GM12878 (cell line): ENCODE measurements at regions not wholly inside any gene's neighbourhood (a gene's known extent, or its start where the extent isn't known, plus 50 kb on each side); places are given as distances from the start of the nearest gene placed in this dataset.

Experiments
- PKNOX1 ChIP-seq: fragments of 450-650 bp; IDR thresholded peaks from 2 replicates; pipeline ENCODE4 v1.6.1; 2016; ENCODE audit warnings: mild to moderate bottlenecking
- RAD21 ChIP-seq: IDR thresholded peaks from 2 replicates; pipeline ENCODE4 v1.6.1; 2011; ENCODE audit warnings: mild to moderate bottlenecking, low read depth, low read length, moderate library complexity; ENCODE audit not compliant: insufficient read depth
- TF ChIP-seq, protein P1 (sequence below), 3 experiments: IDR thresholded peaks in 2 of 3; conservative IDR thresholded peaks in 1 of 3; 2 replicates each; pipeline ENCODE4 v1.5.1; 2011; ENCODE audit warnings: low read depth in 3 of 3, low read length in 3 of 3, mild to moderate bottlenecking in 3 of 3, control low read depth in 2 of 3, moderate library complexity in 2 of 3, inconsistent platforms in 1 of 3, mixed read lengths in 1 of 3; ENCODE audit not compliant: control insufficient read depth in 2 of 3, insufficient read depth in 1 of 3; ENCODE audit errors: extremely low read depth in 1 of 3

- no peak for TF ChIP-seq RAD21
- TF ChIP-seq PKNOX1, result no peak
- TF ChIP-seq, protein P1, sequence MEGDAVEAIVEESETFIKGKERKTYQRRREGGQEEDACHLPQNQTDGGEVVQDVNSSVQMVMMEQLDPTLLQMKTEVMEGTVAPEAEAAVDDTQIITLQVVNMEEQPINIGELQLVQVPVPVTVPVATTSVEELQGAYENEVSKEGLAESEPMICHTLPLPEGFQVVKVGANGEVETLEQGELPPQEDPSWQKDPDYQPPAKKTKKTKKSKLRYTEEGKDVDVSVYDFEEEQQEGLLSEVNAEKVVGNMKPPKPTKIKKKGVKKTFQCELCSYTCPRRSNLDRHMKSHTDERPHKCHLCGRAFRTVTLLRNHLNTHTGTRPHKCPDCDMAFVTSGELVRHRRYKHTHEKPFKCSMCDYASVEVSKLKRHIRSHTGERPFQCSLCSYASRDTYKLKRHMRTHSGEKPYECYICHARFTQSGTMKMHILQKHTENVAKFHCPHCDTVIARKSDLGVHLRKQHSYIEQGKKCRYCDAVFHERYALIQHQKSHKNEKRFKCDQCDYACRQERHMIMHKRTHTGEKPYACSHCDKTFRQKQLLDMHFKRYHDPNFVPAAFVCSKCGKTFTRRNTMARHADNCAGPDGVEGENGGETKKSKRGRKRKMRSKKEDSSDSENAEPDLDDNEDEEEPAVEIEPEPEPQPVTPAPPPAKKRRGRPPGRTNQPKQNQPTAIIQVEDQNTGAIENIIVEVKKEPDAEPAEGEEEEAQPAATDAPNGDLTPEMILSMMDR (IDR thresholded peaks at IDR 0.05 in 2 of 3, conservative IDR thresholded peaks at IDR 0.05 in 1 of 3; ENCODE audit: control insufficient read depth in 2 of 3, extremely low read depth in 1 of 3, insufficient read depth in 1 of 3, low read depth in 3 of 3, low read length in 3 of 3), result no peak
Observed at GRCh38 chr3:31077826-31078225, 183.4 kb upstream of the GADL1 start.
